HG03378 (cell line): ENCODE measurements at regions not wholly inside any gene's neighbourhood (a gene's known extent, or its start where the extent isn't known, plus 50 kb on each side); places are given as distances from the start of the nearest gene placed in this dataset.

Source experiments
- ATAC-seq: cut with Tn5 transposase; IDR thresholded peaks from one replicate; pipeline ENCODE4 v1.9.1; 2021; ENCODE audit warnings: mild to moderate bottlenecking, moderate library complexity; ENCODE audit not compliant: unreplicated experiment

DNA sequence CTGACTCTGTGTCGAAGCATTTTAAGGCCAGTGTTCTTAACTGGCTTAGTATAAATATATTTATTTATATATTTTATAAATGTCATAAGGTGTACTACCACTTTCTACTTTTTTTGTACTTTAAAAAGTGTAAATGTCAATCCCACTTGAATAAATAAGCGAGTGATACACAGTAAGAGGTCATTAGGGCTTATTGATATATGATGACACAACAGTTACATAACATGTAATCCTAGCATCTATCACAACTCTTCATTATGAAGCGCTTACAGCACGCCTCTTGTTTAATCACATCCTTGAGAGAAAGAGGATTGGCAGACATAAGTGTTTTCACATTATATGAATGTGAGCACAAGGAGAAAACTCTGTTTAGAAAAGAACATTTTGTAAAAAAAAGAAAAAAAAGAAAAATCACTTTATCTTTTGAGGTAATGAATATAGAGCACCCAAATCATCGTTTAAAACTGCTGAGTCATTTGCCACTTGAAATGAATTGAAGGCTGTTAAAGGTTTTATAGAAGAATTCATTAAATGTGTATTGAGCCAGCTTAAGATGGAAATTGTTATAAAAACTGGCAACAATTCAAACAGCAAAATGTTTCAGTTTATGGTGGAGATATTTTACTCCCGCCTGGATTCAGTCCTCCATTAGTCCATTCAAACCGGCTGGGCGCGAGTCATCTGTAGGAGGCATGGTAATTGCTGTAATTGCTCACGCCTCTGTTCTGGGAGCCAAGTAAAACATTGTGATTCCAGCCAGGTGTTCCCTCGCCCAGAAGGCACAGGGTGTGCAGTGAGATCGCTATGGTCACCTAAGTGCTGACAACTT, 627.3 kb upstream of the KIRREL3 start:
- ATAC-seq, result no peak

- ATAC-seq, result no peak
Measured at GRCh38 chr11:127627204-127627603, 626.6 kb upstream of the KIRREL3 start.

GRCh38 chr11:127625402-127625801, 624.8 kb upstream of the KIRREL3 start:
- ATAC-seq, result no peak

GRCh38 chr11:127624306-127624856, 623.8 kb upstream of the KIRREL3 start:
- ATAC-seq, result no peak

DNA sequence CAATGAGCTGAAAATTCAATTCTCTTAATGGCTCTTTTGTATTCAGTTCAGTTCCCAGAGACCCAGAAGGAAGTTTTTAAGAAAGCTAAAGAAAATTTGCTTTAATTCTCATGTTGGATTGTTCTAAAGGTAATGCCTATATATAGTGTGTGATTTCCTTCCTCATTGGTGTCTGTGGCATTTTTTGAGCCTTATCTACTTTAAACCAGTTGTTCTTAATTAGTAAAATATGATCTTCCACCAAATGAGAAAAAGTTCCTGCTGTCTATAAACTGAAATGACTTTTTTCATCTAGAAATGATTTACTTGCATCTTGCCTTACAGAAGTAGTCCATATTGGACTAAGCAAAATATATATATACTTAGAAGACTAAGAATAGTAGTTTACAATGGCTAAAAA, 622.1 kb upstream of the KIRREL3 start:
- ATAC-seq, result no peak

- no peak for ATAC-seq
Measured at GRCh38 chr11:127620671-127621070, 620.1 kb upstream of the KIRREL3 start.

DNA sequence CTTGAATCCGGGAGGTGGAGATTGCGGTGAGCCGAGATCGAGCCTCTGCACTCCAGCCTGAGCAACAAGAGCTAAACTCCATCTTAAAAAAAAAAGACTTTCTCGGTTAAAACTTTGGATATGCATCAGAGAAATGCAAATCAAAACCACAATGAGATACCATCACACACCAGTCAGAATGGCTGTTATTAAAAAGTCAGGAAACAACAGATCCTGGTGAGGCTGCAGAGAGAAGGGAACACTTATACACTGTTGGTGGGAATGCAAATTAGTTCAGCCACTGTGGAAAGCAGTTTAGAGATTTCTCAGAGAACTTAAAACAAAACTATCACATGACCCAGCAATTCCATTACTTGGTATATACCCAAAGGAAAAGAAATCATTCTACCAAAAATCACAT, 619.4 kb upstream of the KIRREL3 start:
- ATAC-seq, result no peak

GRCh38 chr11:127618721-127619120, 618.2 kb upstream of the KIRREL3 start:
- no peak for ATAC-seq

DNA sequence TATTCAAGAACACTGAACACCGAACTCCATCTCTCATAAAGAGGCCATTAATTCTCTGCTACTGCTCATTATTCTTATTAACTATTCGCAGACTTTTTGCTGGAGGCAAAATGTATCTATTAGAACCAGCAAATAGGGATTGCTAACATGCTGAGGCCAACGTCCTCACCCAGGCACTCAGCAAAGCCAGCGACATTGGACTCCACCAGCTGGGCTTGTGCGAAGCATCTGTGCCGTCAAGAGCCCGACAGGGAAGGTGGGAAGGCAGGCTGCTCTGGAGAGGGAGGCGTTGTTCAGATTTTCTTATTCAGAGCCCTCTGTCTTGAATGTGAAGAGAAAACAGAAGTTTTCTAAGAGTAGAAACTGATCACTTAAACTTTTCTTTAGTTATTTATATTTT, 615.6 kb upstream of the KIRREL3 start:
- ATAC-seq, result no peak

DNA sequence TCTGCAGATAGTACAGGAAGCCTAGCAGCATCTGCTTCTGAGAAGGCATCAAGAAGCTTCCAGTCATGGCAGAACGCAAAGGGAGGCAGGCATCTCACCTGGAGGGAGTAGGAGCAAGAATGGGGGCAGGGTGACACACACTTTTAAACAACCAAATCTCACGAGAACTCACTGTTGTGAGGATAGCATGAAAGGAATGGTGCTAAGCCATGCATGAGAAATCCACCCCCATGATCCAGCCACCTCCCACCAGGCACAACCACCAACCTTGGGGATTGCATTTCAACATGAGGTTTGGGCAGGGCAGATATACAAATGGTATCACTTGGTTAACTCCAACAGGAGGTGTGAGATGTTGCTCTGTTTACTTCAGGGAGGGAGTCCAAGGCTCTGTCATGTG, 612.0 kb upstream of the KIRREL3 start:
- no peak for ATAC-seq

- ATAC-seq, result no peak
Measured at GRCh38 chr11:127609025-127609773, 608.6 kb upstream of the KIRREL3 start.

DNA sequence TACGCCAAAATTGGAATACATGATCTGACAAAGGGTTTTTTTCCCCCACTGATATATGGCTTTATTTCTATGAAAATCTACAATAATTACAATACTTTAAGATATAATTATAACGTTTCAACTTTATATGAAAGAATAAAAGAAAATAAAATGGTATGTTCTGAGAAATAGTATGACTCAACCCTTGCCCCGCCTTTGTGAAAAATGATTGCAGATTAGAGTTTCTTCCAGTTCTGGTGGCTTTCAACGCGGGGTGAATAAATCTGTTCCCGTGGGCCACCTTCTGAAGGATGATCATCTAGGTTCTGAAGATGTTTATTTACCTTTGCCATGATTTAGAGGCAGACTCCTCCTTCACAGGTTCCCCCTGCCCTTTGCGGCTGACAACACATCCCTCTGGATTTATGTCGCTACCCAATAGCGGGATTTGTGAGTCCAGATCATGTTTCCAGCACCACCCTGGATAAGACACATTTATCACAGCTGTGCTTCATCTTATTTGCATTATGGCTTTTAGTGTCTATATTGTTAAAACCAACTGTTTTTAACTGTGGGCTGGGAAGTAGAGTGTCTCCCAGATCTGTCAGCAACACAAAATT, 607.0 kb upstream of the KIRREL3 start:
- ATAC-seq, result no peak

- no peak for ATAC-seq
Measured at GRCh38 chr11:127601578-127601977, 601.0 kb upstream of the KIRREL3 start.

GRCh38 chr11:127600674-127601073, 600.1 kb upstream of the KIRREL3 start:
- ATAC-seq, result no peak

DNA sequence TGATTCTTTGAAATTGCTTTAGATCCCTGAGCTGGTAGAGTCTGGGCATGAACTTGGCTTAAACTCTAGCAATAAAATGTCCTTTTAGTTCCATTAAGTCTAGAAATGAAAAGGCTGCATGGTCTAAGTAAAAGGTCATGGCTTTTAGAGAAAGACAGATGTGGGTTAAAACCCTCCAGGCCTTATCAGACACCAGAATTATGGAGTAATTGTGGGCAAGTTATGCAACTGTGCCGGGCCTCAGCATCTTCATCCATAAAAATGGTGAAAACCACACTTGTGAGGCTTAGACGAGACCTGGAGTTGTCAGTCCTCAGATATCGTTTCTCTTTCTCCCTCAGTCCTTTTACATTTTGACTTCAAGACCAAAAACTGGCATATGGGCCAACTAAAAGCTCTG, 597.9 kb upstream of the KIRREL3 start:
- ATAC-seq, result no peak

- ATAC-seq, result no peak
Measured at GRCh38 chr11:127596433-127596832, 595.9 kb upstream of the KIRREL3 start.

- ATAC-seq, result no peak
Measured at GRCh38 chr11:127592371-127592770, 591.8 kb upstream of the KIRREL3 start.

DNA sequence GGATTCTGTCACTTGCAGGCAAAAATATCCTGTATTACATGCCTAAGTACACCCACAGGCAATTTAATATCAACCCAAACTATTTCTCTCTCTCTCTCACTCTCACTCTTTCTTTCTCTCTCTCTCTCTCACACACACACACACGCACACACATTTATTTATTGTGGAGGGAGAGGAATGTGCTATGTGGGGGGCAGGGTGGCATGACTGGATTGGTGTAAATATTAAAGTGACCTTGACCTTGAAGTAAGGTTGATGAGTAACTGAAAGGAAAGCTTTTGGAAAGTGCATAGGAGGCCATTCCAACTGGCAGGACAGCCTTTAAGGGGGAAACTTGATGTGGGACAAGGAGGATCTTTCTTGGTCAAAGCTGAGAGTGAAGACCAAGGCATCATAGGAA, 589.7 kb upstream of the KIRREL3 start:
- no peak for ATAC-seq

GRCh38 chr11:127588431-127588830, 587.9 kb upstream of the KIRREL3 start:
- ATAC-seq, result no peak

- ATAC-seq, result no peak
Measured at GRCh38 chr11:127587511-127587910, 586.9 kb upstream of the KIRREL3 start.

GRCh38 chr11:127576210-127576609, 575.6 kb upstream of the KIRREL3 start:
- no peak for ATAC-seq

DNA sequence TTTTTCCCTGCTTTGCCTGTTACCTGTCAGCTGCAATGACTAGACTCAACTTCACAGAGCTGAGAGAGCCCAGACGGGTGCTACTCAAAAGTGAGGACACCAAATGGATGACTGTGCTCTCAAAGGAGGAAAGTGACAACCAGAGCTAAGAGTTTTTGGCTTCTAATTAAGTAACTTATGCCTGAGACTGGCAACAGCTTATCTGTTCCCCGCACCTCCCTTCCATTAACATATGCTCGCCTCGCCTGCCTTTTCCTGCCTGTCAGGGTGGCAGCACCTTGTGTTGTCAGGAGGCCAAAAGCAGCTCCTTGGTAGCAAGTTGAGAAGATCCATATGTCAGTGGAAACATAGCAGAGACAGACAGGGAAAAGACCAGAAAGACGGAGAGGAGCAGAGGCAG, 573.9 kb upstream of the KIRREL3 start:
- ATAC-seq, result no peak
